ENCODE measurements at regions not wholly inside any gene's neighbourhood (a gene's known extent, or its start where the extent isn't known, plus 50 kb on each side); places are given as distances from the start of the nearest gene placed in this dataset.

DNA sequence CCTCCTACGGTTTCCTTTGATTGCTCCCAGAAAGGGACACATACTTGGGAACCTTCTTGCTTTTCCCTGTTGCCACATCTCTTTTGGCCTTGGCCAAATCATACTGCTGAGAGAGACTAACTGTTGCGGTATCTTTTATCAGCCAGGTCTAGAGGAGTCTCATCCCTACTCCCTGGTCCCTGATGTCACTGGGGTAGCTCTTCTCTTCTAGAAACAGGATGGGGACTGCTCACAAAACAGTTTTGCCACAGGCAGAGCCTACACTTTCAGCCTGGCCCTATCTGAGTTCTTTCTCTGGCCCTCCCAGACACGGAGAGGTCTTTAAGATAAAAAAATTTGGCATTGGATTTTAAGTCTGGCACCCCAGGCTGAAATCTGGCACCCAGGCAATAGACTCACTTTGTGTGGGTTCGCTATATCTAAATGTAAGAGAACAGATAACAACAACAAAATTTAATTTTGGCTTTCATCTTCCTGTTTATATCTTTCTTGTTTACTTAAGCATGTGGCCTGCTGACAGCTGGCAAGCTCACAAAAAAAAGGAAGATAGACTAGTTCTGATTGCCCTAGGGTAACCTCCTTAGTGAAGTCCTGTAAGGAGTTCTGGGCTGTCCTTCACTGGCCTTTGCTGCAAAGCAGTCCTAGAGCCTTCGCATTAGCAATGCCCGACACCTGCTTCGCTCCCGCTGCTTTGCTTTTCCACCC lies 228.3 kb upstream of the NPVF start:
- TF ChIP-seq, protein P1, sequence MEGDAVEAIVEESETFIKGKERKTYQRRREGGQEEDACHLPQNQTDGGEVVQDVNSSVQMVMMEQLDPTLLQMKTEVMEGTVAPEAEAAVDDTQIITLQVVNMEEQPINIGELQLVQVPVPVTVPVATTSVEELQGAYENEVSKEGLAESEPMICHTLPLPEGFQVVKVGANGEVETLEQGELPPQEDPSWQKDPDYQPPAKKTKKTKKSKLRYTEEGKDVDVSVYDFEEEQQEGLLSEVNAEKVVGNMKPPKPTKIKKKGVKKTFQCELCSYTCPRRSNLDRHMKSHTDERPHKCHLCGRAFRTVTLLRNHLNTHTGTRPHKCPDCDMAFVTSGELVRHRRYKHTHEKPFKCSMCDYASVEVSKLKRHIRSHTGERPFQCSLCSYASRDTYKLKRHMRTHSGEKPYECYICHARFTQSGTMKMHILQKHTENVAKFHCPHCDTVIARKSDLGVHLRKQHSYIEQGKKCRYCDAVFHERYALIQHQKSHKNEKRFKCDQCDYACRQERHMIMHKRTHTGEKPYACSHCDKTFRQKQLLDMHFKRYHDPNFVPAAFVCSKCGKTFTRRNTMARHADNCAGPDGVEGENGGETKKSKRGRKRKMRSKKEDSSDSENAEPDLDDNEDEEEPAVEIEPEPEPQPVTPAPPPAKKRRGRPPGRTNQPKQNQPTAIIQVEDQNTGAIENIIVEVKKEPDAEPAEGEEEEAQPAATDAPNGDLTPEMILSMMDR (IDR thresholded peaks at IDR 0.05), result no peak
- TF ChIP-seq POLR2A (IDR thresholded peaks at IDR 0.05), result no peak

All from testis (tissue), 2 donors.